DMS53 treated with DMSO at 0.1 percent for 48 hours (cell line): ENCODE measurements at regions not wholly inside any gene's neighbourhood (a gene's known extent, or its start where the extent isn't known, plus 50 kb on each side); places are given as distances from the start of the nearest gene placed in this dataset.

Source experiments
- DNase-seq: peaks from one replicate; lab custom pipeline; 2025; ENCODE audit not compliant: unreplicated experiment; lab: John Stamatoyannopoulos, UW

DNA sequence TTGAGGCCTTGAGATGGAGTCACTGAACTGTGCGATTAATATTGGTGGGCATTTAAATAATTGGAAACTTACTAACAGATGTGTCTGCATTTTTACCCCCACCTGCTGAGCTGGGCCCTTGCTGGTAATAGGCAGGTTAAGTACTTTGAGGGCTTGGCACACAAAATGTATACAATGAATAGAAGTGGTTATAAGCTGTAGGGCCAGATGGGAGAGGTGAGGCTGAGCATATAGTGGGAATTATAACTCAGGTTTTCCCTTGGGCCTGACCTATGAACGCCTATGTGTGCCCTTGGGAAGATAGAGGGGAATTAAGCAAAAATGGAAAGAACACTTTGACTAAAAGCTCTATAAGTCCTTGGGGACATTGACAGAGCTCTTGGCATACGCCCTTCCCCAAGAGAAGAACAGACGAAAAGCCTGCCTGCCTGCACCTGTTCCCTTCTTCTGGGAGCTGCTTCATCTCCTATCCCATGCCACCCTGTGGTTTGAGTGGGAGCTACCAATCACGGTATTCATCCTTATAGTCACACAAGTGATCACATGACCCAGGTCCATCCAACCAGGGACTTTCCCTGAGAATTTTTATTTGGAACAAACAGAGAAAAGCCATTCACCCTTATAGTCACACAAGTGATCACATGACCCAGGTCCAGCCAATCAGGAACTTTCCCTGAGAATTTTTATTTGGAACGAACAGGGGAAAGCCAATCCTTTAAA lies 260.7 kb upstream of the CSF3R start:
- DNase-seq: no peak

DNA sequence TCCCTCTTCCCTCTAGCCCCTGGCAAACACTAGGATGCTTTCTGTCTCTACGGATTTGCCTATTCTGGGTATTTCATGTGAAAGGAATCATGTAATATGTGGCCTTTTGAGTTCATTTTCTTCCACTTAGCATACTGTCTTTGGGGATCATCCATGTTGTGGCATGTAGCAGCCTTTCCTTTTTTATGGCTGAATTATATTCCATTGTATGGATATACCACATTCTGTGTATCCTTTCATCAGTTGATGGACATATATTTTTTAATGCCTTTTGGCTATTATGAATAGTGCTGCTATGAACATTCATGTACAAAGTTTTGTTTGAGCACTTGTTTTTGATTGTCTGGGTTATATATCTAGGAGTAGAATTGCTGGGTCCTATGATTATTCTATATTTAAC lies 258.4 kb upstream of the CSF3R start:
- DNase-seq: no peak

DNA sequence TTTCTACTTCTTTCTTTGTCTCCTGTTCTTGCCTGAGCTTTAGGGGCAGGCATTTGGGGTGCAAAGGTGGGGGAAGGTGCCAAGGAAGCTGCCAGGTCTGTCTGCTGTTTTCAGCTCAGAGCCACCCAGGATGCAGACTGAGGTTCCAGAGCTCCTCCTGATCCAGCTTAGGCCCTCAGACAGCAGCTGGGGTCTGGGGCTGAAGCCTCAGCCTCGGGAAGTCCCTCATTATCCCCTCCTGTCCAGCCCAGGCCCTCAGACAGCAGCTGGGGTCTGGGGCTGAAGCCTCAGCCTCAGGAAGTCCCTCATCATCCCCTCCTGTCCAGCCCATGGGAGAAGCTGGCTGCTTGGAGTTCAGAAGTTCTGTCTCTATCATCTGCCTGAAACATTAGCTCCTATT lies 257.7 kb upstream of the CSF3R start:
- no peak for DNase-seq

DNA sequence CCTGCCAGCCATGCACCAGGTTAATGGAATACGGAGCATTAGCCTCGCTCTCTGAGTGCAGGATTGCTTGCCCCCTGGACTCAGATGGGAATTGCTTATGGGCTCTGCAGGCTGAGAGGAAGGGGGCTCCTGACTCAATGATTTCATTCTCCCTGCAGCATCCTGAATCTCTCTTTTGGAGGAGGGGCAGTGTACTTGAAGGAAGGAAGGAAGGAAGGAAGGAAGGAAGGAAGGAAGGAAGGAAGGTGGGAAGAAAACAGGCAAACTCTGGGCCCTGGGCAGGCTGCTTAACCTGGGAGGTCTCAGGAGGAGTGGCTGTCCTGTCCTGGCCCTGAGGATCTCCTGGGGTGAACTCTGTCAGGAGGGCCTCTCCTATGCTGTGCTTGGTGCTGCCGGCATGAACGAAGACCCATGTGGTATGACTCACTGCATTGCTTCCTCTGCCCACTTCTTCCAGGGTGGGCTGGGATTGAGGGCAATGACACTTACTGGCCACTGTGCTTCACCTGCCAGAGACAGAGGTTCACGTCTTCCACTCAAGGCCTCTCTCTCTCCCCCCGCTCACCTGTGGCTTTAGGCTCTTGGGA lies 257.1 kb upstream of the CSF3R start:
- DNase-seq: no peak

DNA sequence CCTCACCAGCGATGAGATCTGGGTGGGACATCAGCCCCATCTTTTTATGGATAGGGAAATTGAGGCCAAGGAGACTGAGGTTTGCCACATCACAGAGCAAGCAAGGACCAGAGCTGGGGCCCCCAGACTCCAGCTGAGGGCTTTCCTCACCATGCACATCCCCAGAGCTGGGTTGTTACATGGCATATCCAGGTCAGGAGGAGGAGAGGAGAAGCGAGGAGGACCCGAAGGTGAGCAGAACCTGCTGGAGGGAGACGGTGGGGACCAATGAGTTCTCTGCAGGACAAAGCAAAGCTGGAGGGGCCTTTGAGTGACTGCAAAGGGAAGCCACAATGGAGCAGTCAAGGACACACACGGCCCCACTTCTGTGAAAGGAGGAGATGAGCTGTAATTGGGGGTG lies 255.5 kb upstream of the CSF3R start:
- no peak for DNase-seq

DNA sequence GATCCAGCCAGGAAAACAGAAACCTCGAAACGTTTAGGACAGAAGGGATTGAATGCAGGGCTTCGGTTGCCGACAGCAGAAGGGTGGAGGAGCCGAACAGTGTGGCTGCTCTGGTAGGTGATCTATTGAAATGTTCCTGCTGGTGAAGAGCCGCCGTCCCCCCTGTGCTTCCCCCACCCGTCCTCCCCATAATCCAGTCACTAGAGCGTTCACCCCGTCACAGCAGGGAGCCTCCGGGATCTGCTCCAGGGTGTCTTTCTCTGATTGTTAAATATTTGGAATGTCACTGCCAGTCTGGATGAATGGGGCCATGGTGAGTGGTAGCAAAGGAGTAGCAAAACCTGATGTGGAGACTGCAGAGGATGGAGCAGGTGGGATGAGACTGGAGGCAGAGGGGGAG lies 255.1 kb upstream of the CSF3R start:
- no peak for DNase-seq

DNA sequence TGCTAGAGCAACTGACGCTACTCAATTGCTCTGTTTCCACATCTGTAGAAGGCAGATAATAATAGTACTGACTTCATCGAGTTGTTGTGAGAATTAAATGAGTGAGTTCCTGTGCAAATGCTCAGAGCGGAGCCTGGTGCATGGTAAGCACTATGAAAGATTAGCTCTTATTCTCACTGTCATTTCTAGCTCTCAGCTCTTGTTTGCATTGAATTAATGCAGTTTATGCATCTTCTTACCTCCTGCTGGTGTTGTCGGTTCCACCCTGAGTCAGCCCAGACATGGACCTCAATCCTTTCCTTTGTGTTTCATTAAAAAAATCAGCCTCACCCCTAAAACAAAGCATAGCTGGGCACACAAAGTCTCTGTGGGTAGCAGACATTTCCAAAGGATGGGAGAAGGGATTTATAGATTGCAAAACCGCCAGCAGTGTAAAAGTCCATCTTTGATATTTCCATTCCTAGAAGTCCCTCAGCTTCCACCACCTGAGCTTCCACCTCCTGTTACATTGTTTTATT lies 254.4 kb upstream of the CSF3R start:
- no peak for DNase-seq

DNA sequence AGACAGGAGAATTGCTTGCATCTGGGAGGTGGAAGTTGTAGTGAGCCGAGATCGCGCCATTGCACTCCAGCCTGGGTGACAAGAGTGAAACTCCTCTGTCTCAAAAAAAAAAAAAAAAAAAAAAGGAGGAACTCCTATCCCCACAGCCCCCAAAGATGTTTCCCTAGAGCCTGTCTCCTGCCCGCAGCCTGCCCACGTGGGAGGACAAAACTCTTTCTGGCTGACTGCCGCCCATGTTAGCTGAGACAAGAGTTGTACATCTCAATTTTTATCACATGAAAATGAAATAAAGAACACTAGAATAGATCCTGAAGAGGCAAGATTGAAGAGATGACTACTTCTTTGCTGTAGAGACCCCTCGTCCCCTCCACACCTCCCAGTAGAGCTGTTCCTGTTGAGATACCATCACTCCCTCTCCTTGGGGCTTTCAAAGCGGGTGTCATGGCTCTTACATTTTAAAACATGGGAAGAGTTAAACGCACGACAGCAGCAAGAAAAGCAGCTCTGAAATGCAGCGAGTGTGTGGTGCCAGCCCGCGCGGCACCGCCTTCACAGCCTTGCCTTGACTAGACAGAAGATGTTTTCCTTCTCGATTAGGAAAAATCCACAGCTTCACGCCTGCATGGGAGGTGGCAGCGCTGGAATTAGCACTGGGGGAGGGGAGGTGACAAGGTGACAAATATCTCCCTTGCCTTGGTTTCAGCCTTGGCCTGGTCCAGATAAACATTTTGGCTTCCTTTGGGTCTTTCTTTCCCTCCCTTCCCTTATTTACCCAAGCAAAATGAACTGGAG lies 253.4 kb upstream of the CSF3R start:
- no peak for DNase-seq

DNA sequence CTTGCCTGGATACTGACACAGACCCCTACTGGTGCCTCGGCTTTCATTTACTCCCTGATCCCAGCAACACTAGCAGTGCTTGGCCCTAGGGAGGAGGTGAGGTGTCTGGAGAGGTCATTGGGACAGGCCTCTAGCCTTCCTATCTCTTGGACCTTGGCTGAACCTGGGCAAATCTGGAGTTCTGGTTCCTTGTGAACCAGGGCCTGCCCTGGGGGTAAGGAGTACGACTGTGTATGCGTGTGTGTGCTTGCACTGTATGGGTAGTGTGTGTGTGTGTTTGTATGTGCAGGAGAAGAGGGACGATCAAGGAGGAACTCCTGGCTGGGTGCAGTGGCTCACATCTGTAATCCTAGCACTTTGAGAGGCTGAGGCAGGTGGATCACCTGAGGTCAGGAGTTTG lies 252.7 kb upstream of the CSF3R start:
- no peak for DNase-seq

DNA sequence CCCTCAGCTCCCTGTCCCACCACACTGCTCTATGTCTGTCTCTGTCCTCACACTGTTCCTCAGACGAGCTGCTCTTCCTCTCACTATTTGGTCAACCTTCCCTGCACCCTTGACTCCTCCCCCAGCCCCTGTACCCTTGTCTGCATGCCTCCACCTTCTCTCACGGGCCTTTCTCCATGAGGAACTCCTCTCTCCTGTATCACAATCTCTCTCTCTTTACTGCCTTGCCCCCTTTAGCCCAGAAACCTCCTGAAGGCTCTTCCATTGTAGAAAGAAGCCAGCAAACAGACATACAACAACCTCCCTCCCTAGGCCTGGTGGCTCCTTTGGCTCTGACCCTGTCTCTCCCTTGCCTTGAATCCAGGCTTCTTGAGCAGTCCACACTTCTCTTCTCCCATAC lies 251.6 kb upstream of the CSF3R start:
- DNase-seq: no peak

DNA sequence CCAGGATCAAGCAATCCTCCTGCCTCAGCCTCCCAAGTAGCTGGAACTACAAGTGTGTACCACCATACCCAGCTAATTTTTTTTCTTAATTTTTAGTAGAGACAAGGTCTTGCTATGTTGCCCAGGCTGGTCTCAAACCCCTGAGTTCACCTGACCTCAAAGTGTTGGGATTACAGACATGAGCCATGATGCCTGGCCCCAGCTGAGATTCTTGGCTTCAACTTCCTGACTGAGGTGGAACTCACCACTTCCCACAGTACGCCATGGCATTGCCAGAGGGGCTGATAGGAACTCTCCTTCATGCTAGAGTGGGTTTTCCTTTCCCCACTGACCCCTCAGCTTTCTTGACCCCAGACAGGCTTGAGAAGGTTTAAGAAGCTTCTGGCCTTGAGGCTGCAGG lies 251.0 kb upstream of the CSF3R start:
- DNase-seq: no peak

DNA sequence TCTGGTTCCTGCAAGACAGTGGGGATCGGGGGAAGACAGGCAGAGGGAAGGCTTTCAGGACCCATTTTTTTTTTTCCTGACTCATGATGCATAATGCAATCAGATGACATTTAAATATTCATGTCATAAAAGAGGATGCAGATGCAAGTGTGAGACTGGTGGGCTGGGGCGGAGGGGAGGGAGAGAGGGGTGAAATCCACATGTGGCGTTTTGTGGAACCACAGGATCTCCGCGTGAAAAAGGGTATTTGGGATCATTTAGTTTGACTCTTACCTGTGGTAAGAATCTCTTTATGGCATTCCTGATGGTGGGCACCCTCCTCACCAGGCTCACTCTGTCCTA lies 249.3 kb upstream of the CSF3R start:
- DNase-seq: no peak

DNA sequence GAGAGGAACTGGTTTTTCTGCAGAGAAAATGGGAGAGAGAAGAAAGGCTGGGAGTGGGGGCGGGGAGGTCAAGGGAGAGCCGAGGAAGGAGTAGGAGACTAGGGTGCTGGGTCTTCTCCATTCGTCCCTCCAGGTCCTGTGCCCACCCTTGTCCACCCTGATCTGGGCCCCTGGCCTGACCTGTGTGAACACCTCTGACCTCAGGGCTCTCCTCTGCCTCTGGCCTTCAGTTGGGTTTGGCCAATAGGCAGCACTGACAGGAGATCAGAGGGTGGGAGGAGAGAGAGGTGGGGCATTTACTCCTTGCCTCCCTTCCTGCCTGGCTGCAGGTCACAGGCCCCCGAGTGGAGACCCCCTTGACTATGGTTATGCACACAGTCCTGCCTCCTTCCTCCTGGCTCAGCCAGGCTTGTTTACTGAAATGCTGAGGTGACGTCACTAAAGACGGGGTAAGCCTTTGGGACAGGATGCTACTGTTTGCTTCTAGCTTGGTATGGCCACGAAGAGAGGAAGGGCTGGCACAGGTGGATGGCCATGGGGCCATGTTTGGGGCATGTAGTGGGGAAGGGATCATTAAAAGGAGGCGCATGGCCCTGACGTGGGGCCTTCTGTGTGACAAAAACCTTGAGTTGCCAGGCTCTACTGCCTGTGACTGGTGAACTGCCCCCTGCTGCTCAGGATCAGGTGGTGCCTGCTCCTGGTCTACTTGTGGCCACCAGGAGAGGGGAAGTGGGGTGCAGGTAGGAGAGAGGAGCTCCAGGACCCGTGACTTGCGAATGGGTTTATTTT lies 248.7 kb upstream of the CSF3R start:
- no peak for DNase-seq

DNA sequence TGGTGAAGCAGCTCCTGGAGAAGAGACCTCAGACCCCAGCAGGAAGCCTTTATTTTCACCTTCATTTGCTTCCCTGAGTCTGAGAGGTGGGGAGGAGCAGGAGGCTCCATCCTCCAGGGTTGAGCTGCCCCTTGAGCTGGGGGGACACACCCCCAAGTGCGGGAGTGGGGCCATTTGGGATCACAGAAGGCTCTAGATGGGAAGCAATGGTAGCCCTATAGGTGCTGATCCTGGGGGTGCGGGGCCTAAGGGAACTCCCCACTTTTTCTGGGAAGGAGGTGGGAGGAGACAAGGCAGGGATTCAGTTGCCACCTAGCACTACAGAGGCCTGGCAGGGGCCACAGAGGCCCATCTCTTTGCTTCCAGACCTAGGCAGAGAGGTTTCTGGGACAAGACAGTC lies 247.9 kb upstream of the CSF3R start:
- no peak for DNase-seq

DNA sequence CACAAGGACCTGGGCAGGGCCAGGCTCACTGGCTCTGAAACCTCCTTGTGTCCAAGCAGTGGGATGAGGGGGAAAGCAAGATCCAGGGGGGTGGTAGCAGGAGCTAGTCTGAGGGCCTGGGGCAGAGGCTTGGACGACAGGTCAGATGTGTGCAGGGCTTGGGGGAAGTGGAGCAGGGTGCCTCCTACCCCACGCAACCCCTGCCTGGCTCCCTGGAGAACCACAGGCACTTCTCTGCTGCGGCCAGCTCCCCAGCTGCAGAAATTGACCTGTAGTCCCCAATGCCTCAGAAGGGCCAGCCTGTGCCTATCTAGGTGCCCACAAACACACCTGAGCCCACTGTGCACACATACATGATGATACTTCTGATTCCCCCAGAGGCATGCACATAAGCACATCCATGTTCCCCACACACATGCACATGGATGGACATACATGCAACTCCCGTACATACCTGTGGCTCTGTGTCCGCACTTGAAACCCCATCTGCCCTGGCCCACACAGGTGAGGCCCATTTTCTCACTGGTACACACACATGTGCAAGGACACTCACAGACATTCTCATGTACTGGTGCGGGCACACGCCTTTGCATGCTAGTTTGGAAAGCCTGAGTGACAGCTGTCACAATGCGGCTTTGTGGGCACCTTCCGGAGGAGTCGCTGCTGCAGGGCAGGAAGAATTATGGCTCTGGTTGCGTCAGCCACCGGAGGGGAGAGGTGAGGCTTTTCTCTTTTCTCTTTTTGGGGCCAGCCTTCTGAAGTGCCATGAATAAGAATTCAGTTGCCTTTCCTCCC lies 247.2 kb upstream of the CSF3R start:
- DNase-seq: no peak

DNA sequence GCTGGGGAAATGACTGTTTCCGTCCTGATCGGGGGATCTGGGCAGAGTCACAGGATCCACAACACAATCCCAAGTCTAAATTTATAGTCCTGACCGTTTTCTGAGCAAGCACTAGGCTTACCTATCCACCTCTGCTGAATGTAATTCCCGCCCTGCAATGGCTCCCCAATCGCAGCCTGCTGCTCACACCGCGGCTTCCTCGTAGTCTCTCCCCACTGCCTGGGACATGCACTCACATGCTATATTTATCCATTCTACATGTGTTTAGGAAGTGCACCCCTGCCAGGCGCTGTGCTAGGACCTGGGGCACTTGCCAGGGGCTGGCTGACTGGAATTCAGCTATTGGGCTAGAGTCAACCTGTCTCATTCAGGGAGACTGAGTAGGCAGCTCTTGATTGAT lies 246.6 kb upstream of the CSF3R start:
- no peak for DNase-seq

DNA sequence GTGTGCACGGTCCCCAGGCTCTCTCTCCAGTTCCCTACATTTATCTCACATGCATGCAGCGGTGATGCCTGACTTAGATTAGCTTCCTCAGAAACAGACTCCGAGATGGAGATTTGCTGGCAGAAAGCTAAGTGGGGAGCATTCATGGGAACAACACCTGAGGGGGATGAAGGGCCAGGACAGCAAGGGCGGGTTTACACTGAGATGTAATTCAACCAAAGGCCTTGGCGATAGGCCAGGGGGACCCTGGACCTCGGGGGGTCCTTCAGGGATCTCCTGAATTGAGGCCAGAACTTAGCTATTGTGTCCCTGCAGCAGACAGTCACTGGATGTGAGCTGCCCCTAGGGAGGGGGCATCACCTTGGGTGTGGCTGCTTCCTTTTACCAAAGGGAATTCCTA lies 246.1 kb upstream of the CSF3R start:
- DNase-seq: no peak

DNA sequence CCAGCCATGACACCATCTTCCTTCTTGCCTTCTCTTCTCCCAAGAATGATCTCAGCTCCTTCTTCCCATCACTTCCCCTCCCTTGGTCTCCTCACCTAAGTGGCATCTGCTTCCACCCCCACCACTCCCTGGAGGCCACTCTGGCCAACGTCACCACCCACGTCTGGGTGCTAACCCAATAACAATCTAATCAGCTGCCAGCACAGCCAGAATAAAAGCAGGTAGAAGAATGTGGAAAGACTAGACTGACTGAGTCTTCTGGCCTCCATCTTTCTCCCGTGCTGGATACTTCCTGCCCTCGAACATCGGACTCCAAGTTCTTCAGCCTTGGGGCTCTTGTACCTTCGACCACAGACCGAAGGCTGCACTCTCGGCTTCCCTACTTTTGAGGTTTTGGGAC lies 245.3 kb upstream of the CSF3R start:
- no peak for DNase-seq

DNA sequence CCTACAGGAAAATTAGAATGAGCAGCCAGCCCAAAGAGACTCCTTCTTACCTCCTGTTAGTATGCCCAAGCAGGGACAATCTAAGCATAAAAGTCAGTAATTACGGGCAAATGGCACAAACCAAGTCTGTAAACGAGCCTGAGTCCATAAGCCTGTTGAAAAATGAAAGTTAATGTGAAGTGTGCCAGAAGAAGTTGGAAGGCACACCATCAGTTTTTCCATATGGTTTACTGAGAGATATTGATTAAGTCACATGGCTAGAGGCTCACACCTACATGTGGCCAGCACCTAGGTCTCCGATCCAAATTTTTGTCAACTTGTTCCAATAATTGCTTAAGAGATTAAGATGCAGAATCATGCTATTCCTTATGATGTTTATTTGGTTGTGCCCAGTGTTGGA lies 242.4 kb upstream of the CSF3R start:
- no peak for DNase-seq

DNA sequence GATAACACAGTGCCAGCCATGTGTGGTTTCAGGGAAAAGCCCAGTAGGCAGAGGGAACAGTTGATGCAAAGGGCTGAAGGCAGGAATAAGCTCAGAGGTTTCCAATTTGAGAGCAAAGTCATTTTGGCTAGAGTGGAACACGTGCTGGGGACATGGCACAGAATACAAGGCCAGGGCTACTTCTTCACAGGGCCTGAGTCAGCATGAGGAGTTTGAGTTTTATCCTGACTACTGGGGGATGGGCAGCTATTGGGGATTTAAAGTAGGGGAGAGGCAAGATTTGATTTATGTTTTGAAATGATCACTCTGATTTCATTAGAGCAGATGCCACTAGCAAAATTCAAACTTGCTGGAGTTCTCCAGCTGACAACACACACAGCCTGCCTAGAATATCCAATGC lies 241.1 kb upstream of the CSF3R start:
- DNase-seq: no peak

DNA sequence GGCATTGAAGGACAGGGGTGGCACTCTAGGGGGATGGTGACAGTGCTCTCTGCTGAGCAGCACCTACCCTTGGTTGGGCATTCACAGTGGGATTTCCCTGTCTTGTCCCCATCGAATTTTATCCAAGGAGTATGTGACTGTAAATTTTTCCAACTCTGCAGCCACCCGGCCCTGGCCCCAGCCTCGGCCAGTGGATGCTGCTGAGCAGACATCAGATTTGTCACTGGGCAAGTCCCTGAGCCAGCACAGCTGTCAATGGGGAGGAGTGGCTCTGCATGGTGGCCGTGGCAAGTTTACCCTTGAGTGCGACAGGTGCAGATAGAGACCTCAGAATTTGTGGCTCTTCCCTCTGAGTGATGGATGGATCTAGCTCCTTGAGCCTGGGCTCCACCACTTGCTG lies 240.2 kb upstream of the CSF3R start:
- DNase-seq: no peak
